OCI-M2 (cell line): ENCODE measurements at regions not wholly inside any gene's neighbourhood (a gene's known extent, or its start where the extent isn't known, plus 50 kb on each side); places are given as distances from the start of the nearest gene placed in this dataset.

Experiments
- DNase-seq: peaks from one replicate; lab custom pipeline; 2025; ENCODE audit not compliant: unreplicated experiment; lab: John Stamatoyannopoulos, UW

DNA sequence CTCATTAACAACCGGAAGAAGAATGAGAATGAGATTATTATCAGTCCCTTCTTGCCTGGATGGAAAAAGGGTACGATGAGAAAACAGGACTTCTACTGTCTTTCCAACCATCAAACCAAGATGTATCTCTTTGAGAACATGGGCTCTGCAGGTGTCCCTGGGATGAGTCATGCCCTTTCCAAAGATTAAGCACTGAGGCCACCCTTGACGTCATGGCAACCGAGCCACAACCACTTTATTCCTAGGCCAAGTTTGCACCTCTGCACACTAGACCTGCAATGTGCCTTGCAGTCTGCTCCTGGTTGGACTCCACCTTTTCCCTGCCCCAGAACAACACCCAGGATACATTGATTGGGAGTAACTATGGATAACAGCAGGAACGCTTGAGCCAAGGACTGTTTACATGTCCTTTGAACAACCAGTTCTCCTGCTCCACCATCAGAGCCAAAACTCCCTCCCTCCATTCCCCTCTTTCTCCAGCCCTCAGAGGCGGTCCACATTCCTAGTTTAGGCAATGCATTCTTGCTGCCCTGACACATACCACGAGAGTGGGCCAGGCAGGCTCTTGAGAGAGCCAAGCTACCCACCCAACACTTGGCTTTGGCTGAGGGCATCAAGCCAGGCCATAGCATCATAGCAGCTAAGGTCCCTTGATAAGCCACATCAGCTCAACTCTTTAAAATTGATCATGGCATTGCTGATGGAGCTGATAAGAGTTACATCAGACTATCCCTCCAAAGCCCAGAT, 310.7 kb downstream of the TNS1 start:
- DNase-seq: no peak

DNA sequence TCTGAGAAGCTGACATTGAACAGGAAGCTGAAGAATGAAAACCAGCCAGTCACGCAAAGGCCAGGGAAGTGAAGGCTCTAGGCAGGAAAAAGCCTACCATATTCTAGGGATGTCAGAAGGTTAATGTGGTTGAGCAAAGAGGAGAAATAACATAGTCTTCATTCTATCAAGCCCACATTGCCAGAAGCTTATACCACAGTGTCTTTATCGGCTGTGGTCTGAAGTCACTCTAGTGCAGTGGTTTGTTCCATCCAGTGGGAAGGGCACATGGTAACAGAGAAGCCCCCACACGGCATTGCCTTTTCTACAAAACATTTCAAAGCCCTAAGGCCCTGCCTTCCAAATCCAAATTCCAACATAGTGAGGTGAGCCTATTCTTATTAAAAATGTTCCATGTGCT, 311.3 kb downstream of the TNS1 start:
- DNase-seq: no peak

- no peak for DNase-seq
Measured at GRCh38 chr2:217689053-217689452, 313.7 kb downstream of the TNS1 start.

GRCh38 chr2:217688494-217688893, 314.3 kb downstream of the TNS1 start:
- no peak for DNase-seq

DNA sequence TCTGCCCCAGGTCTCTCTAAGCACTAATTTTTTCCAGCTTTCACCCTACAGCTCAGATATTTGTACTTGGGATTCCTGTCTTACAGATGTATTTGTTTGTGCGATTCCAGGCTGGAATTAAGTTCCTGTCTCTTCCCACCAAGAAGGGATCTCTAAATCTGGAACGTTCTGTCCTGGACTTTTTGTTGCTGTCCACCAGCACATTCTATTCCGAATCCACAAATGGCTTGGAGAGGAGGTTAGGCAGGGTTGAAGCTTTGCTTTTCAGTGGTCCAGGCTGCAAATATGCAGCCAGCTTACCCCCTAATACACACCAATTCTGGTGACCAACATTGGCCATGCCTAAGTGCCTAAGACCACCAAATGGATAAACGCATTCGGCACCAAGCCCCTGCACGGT, 315.0 kb downstream of the TNS1 start:
- DNase-seq: no peak

GRCh38 chr2:217685255-217685605, 317.6 kb downstream of the TNS1 start:
- no peak for DNase-seq

DNA sequence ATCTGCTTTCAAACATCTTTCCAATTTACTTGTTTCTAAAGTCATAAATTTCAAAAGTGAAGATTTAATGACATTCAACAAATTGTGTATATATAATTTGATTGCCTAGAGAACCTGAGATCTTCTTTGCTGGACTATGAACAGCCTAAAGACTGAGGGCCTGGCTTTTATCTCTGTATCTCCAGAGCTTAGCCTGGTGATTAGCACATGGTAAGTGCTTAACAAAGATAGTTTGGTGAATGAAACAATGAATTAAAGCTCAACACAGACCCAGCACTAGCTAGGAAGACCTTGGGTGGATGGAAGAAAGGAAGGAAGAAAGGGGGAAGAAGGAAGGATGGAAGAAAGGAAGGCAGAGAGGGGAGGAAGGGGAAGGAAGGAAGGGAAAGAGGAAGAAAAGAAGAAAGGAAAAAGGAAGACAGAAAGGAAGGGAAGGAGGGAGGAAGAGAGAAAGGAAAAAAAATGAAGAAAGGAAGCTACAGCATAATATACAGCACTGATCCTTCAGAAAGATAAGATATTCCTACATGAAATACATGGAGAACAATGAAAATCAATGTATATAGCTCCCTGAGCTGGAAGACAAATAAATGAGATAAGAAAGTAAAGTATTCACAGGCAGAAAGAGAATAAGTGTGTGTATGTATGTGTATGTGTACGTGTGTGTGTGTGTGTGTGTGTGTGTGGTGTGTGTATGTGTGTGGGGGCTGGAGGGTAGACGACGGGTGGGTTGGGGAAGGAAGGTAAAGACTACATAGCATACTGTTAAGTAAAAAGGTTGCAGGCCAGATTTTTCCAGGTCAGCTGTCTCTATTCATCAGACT, 318.2 kb downstream of the TNS1 start:
- DNase-seq: no peak

DNA sequence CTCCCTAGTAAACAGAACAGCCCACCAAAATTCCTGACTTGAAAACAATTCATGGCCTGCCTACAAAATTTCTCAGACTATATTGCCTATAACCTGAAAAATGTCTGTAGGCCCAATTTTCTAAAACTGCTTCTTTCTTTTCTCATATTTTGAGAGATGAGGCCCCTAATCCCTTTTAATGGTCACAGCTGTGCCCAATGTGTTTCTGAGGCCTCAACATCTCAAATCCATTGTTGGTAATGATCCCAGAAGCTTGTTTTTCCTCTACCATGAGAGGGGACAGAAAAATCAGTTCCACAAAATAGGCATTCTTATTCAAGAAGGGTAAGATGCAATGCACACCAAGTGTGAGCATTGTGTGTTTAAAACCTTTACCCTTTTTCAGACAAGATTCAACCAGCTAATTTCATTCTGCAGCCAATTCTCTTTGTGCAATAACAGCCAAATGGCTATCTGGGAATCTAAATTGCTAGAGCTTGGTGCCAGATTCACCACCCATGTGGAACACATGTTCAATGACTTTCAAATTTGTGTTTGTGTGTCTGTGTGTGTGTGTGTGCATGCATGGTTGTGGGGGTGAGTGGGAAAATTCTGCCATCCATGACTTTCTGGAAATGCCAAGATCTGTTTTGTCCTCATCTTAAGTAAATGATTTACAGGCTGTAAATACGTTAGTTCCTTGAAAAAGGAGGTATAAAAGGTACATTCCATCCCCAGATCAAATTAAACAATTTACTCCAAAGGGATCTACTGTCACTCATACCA, 319.5 kb downstream of the TNS1 start:
- no peak for DNase-seq

- DNase-seq: no peak
Measured at GRCh38 chr2:217681791-217682190, 321.0 kb downstream of the TNS1 start.

DNA sequence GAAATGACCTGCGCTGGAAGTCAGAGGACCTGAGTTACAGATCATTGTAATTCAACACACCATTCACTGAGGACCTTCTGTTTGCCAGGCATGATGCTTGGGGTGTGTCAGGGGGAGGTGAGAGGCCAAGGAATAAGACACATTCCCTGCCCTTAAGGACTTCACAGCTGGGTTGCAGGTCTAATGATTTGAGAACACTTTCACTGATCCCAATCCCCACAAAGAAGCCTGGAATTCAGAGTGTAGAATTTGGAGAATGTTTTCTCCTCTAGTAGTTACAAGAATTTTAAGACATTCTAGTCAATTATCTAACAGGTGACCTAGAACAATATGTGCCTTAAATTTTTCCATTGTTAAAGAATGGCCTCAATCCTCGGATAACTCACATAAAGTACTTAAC, 322.4 kb downstream of the TNS1 start:
- DNase-seq: no peak

- no peak for DNase-seq
Measured at GRCh38 chr2:217673627-217674026, 329.2 kb downstream of the TNS1 start.

DNA sequence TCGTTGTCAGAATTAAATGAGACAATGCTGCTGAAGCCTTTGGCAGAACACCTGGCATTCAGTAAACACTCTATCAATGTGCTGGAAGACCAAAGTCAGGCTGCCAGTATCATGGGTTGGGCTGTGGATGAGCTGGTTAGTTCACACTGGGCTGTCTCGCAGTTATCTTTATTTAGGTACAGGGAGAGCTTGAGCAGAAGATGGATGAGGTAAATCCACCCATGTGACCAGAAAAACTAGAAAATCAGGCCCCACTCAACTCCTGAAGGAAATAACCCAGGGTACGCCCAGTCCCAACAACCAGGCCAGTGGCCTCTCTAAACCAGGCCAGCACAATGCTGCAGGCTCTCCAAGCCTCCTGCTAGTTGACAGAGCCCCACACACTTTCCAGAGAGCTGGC, 330.3 kb downstream of the TNS1 start:
- no peak for DNase-seq

- no peak for DNase-seq
Measured at GRCh38 chr2:217671871-217672270, 330.9 kb downstream of the TNS1 start.

DNA sequence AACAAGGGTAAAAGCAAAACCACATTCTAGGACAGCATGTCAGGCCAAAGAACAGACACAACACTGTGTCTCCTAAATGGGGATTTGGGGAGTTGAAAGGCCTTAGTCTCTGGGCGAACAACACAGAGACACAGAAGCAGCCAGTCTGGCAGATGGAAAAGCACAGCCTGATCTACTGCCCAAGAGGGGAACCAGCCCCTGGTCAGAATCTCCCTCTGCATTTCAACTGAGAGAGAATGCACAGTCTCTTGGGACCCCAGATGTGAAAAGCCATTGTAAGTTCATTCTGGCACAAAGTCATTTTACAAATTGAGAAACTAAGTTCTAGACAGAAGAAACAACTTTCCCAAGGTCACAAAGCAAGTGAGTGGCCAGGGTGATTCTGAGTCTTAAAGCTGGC, 331.7 kb downstream of the TNS1 start:
- no peak for DNase-seq

- no peak for DNase-seq
Measured at GRCh38 chr2:217669831-217670230, 333.0 kb downstream of the TNS1 start.

DNA sequence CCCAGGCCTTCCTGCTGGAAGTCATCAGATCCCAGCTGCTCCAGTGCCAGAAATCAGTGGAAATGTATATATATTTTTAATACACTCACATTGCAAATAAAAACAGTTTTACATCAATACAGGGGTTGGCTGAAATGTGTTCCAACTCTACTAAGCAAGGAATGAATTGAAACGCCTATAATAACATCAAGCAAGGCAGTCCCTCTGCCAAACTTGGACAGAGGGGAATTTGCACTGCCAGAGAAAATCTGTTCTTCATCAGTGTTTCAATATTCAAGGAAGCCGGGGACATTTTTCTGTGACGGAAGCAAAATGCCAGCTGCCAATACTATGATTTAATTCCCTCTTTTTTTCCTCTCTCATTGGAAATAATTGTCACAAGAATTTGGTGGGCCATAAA, 335.3 kb downstream of the TNS1 start:
- no peak for DNase-seq

DNA sequence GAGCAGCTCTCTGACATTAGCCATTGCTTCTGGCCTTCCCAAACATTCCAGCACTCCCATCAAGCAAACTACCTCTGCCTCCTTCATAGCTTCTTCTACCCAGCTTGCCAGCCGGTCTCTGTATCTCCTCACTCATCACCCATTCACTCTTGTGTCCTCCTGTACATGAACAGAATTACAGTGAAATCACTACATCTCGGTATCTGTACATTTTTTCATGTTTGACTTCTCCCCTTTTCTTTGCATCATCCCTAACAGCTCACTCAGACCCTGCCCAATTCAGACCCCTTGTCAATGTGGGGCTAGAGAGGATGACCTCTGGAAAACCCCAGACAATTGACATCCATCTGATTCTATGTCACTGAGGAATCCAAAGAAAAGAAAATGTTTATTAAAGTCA, 335.8 kb downstream of the TNS1 start:
- no peak for DNase-seq

GRCh38 chr2:217666338-217666737, 336.5 kb downstream of the TNS1 start:
- DNase-seq: no peak

GRCh38 chr2:217664761-217665160, 338.0 kb downstream of the TNS1 start:
- DNase-seq: no peak

- DNase-seq: no peak
Measured at GRCh38 chr2:217662984-217663602, 339.7 kb downstream of the TNS1 start.

- no peak for DNase-seq
Measured at GRCh38 chr2:217661378-217661777, 341.4 kb downstream of the TNS1 start.
